Activated B cell treated with CpG ODN at 0.5 μM for 24 hours (primary cell): ENCODE measurements at regions not wholly inside any gene's neighbourhood (a gene's known extent, or its start where the extent isn't known, plus 50 kb on each side); places are given as distances from the start of the nearest gene placed in this dataset.
"Not testable (repeated sequence)": the region's sequence is repeated elsewhere in the genome, so short reads cannot be mapped to it uniquely, and the experiment has no call there.

ENCODE experiments used
- ATAC-seq: fragments of 200-7000 bp; cut with Tn5 transposase; one replicate; pipeline ENCODE4 v1.10.0; 2021; ENCODE audit warnings: low read depth, mild to moderate bottlenecking, moderate library complexity
- CTCF ChIA-PET: fragments of 350-600 bp; sonication (Branson Sonifier 250); formaldehyde crosslinking; loops from one replicate; lab custom pipeline; 2021; ENCODE audit warnings: antibody characterized with exemption; lab: Charles Lee
- POLR2A ChIA-PET: fragments of 350-600 bp; sonication (Branson Sonifier 250); formaldehyde crosslinking; loops from one replicate; lab custom pipeline; 2021; ENCODE audit warnings: antibody characterized with exemption; lab: Charles Lee
- DNase-seq: peaks from one replicate; pipeline ENCODE4 v3.0.0; 2022
- H3K27ac Mint-ChIP-seq: one replicate; pipeline ENCODE4 v1.8.0; 2020; ENCODE audit warnings: mixed read lengths
- H3K27me3 Mint-ChIP-seq: one replicate; pipeline ENCODE4 v1.8.0; 2021; ENCODE audit warnings: mixed read lengths
- H3K36me3 Mint-ChIP-seq: one replicate; pipeline ENCODE4 v1.8.0; 2021; ENCODE audit warnings: low read depth, mixed read lengths
- H3K4me1 Mint-ChIP-seq: one replicate; pipeline ENCODE4 v1.8.0; 2021; ENCODE audit warnings: mixed read lengths
- H3K4me3 Mint-ChIP-seq: one replicate; pipeline ENCODE4 v1.8.0; 2020; ENCODE audit warnings: mild to moderate bottlenecking, mixed read lengths
- H3K9me3 Mint-ChIP-seq: one replicate; pipeline ENCODE4 v1.8.0; 2020; ENCODE audit warnings: mixed read lengths
- CTCF ChIP-seq: fragments of 200-600 bp; IDR thresholded peaks from one replicate; pipeline ENCODE4 v1.8.0; 2022; ENCODE audit warnings: antibody characterized with exemption, mild to moderate bottlenecking
- intact Hi-C: fragments of 100-400 bp; cut with micrococcal nuclease; formaldehyde crosslinking; loops from one replicate; pipeline ENCODE4 v1.15.1; 2024

GRCh38 chr17:51366866-51367265, 106.5 kb downstream of the UTP18 start:
- Mint-ChIP-seq H3K4me3 (no peak overlapping the region), H3K36me3 (no peaks in the 10 kb centered on the region), H3K4me1 (peaks cover 2% of the 10 kb centered on the region), H3K9me3 (peaks cover 2% of the 10 kb centered on the region), H3K27ac (no peak overlapping the region), H3K27me3 (peaks cover 31% of the 10 kb centered on the region)
- ChIA-PET POLR2A (no interaction called here), CTCF (no interaction called here)
- no peak for ATAC-seq
- DNase-seq = no peak
- intact Hi-C loops = no loop called here
- TF ChIP-seq CTCF = no peak

- H3K27ac Mint-ChIP-seq, H3K4me3 Mint-ChIP-seq, POLR2A ChIA-PET: not testable (repeated sequence)
These were observed 107.5 kb downstream of the UTP18 start for GRCh38 chr17:51367836-51368235.

GRCh38 chr17:51371732-51372151, 111.4 kb downstream of the UTP18 start:
- DNase-seq (no peak), ATAC-seq (no peak)
- CTCF ChIA-PET = no interaction called here
- POLR2A ChIA-PET = no interaction called here
- intact Hi-C loops = no loop called here
- H3K36me3 Mint-ChIP-seq = no peaks in the 10 kb centered on the region
- no peak for TF ChIP-seq CTCF
- H3K9me3 Mint-ChIP-seq = peaks cover 6% of the 10 kb centered on the region
- H3K4me3 Mint-ChIP-seq = no peak overlapping the region
- peaks cover 7% of the 10 kb centered on the region for H3K4me1 Mint-ChIP-seq
- H3K27ac Mint-ChIP-seq = no peak overlapping the region
- H3K27me3 Mint-ChIP-seq = peaks cover 26% of the 10 kb centered on the region

More at GRCh38 chr17:51367836-51368235, 107.5 kb downstream of the UTP18 start:
- ATAC-seq, H3K4me1 Mint-ChIP-seq, DNase-seq, intact Hi-C loops, H3K9me3 Mint-ChIP-seq, H3K36me3 Mint-ChIP-seq, CTCF ChIA-PET: not testable (repeated sequence)
- H3K27me3 Mint-ChIP-seq = peaks cover 31% of the 10 kb centered on the region

GRCh38 chr17:51372345-51373004, 112.1 kb downstream of the UTP18 start:
- no peak for DNase-seq
- ATAC-seq = peak; percentile 28
- intact Hi-C loops = no loop called here

GRCh38 chr17:51373489-51374152, 113.3 kb downstream of the UTP18 start:
- peaks cover 7% of the 10 kb centered on the region for H3K4me1 Mint-ChIP-seq
- no peak overlapping the region for H3K4me3 Mint-ChIP-seq
- DNase-seq (no peak), ATAC-seq (no peak)
- peaks cover 6% of the 10 kb centered on the region for H3K9me3 Mint-ChIP-seq
- intact Hi-C loops = no loop called here
- no peaks in the 10 kb centered on the region for H3K36me3 Mint-ChIP-seq
- H3K27me3 Mint-ChIP-seq = peaks cover 26% of the 10 kb centered on the region
- CTCF ChIA-PET = no interaction called here
- POLR2A ChIA-PET = no interaction called here
- TF ChIP-seq CTCF = no peak
- H3K27ac Mint-ChIP-seq = no peak overlapping the region

More at GRCh38 chr17:51372345-51373004, 112.1 kb downstream of the UTP18 start:
- no peak for TF ChIP-seq CTCF
- Mint-ChIP-seq H3K36me3 (no peaks in the 10 kb centered on the region), H3K27me3 (peaks cover 26% of the 10 kb centered on the region), H3K9me3 (peaks cover 6% of the 10 kb centered on the region), H3K27ac (peak overlapping the region; percentile 27), H3K4me3 (peak overlapping the region; percentile 42), H3K4me1 (peaks cover 7% of the 10 kb centered on the region)
- ChIA-PET POLR2A (no interaction called here), CTCF (no interaction called here)
